Osteoblast (primary cell): ENCODE measurements at regions not wholly inside any gene's neighbourhood (a gene's known extent, or its start where the extent isn't known, plus 50 kb on each side); places are given as distances from the start of the nearest gene placed in this dataset.

ENCODE experiments used
- DNase-seq: peaks from one replicate; pipeline ENCODE4 v3.0.0; 2011; ENCODE audit warnings: low spot score, mixed read lengths; ENCODE audit not compliant: insufficient read length; ENCODE audit errors: missing footprints
- H2AFZ ChIP-seq: 2 replicates; pipeline ENCODE4 v1.6.0; 2011; ENCODE audit warnings: mild to moderate bottlenecking, low read length
- H3K27ac ChIP-seq: 2 replicates; pipeline ENCODE4 v1.5.1; 2011; ENCODE audit warnings: mild to moderate bottlenecking, low read depth, low read length, moderate library complexity
- H3K27me3 ChIP-seq: 2 replicates; pipeline ENCODE4 v1.6.0; 2012; ENCODE audit warnings: mild to moderate bottlenecking, control low read depth, inconsistent platforms, low read length, moderate library complexity; ENCODE audit not compliant: insufficient read depth
- H3K36me3 ChIP-seq: 2 replicates; pipeline ENCODE4 v1.5.1; 2011; ENCODE audit warnings: mild to moderate bottlenecking, low read length, control low read depth, moderate library complexity; ENCODE audit not compliant: insufficient read depth
- H3K4me1 ChIP-seq: 2 replicates; pipeline ENCODE4 v1.5.1; 2011; ENCODE audit warnings: mild to moderate bottlenecking, low read length, control low read depth, moderate library complexity; ENCODE audit not compliant: insufficient read depth
- H3K4me2 ChIP-seq: 2 replicates; pipeline ENCODE4 v1.6.0; 2011; ENCODE audit warnings: mild to moderate bottlenecking, low read length; ENCODE audit not compliant: insufficient read depth
- H3K4me3 ChIP-seq: fragments of 200-600 bp; sonication (generic); 3 replicates; pipeline ENCODE4 v1.5.1; 2012; ENCODE audit warnings: mild to moderate bottlenecking, low read length, inconsistent platforms; ENCODE audit not compliant: insufficient read depth
- H3K79me2 ChIP-seq: 2 replicates; pipeline ENCODE4 v1.6.0; 2012; ENCODE audit warnings: mild to moderate bottlenecking, low read length, control low read depth, inconsistent platforms; ENCODE audit not compliant: insufficient read depth
- H3K9me3 ChIP-seq: 2 replicates; pipeline ENCODE4 v1.5.1; 2011; ENCODE audit warnings: low read depth, low read length, control low read depth
- H4K20me1 ChIP-seq: 2 replicates; pipeline ENCODE4 v1.6.0; 2012; ENCODE audit warnings: mild to moderate bottlenecking, low read length, control low read depth; ENCODE audit not compliant: insufficient read depth
- TF ChIP-seq, protein P1 (sequence below): IDR thresholded peaks from 2 replicates; pipeline ENCODE4 v1.5.1; 2011; ENCODE audit warnings: mild to moderate bottlenecking, low read depth, low read length, moderate library complexity; ENCODE audit errors: extremely low read depth

DNA sequence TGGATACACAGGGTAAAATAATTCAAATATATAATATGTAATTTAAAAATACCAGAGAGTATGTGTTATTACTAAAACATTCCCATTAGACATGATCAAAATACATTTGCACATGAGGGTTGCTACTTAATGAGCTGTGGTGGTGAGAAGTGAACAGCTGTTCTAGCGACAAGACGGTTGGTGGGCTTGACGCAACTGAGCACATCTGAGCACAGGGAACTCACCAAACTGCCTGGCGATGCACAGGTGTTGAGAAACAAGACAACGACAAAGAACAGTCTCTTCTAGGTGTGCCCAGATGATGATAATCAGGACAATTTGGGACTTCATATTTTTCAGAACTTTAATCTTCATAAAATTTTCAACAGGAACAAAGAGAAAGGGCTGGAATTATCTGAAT lies 555.1 kb upstream of the SGCG start:
- H3K9me3 ChIP-seq: no peaks in the 10 kb centered on the region
- no peak for DNase-seq
- H3K4me2 ChIP-seq: no peak overlapping the region
- H3K27ac ChIP-seq: no peak overlapping the region
- H3K36me3 ChIP-seq: no peaks in the 10 kb centered on the region
- H3K79me2 ChIP-seq: no peaks in the 10 kb centered on the region
- H3K27me3 ChIP-seq: no peaks in the 10 kb centered on the region
- H3K4me3 ChIP-seq: no peak overlapping the region
- no peak overlapping the region for H2AFZ ChIP-seq
- H4K20me1 ChIP-seq: no peaks in the 10 kb centered on the region
- TF ChIP-seq, protein P1, sequence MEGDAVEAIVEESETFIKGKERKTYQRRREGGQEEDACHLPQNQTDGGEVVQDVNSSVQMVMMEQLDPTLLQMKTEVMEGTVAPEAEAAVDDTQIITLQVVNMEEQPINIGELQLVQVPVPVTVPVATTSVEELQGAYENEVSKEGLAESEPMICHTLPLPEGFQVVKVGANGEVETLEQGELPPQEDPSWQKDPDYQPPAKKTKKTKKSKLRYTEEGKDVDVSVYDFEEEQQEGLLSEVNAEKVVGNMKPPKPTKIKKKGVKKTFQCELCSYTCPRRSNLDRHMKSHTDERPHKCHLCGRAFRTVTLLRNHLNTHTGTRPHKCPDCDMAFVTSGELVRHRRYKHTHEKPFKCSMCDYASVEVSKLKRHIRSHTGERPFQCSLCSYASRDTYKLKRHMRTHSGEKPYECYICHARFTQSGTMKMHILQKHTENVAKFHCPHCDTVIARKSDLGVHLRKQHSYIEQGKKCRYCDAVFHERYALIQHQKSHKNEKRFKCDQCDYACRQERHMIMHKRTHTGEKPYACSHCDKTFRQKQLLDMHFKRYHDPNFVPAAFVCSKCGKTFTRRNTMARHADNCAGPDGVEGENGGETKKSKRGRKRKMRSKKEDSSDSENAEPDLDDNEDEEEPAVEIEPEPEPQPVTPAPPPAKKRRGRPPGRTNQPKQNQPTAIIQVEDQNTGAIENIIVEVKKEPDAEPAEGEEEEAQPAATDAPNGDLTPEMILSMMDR: no peak
- no peaks in the 10 kb centered on the region for H3K4me1 ChIP-seq

DNA sequence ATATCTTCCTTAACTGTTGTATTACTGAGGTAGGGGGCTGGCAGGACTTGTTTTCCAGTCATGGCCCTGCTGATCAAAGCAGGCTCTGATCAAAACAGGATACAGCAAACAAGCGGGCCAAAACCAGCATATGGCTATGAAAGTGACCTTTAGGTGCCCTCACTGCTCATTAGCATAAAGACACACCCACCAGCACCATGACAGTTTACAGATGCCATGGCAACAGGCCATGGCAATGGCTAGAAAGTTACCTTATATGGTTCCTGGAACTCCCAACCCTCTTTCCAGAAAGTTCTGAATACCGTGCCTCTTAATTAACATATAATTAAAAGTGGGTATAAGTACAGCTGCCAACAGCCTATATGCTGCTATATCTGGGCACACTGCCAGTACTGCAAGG lies 551.4 kb upstream of the SGCG start:
- Histone ChIP-seq H3K27ac (no peak overlapping the region), H2AFZ (no peak overlapping the region), H3K4me3 (no peak overlapping the region), H4K20me1 (no peaks in the 10 kb centered on the region), H3K9me3 (no peaks in the 10 kb centered on the region), H3K79me2 (no peaks in the 10 kb centered on the region), H3K4me1 (no peaks in the 10 kb centered on the region), H3K4me2 (no peak overlapping the region), H3K36me3 (no peaks in the 10 kb centered on the region), H3K27me3 (no peaks in the 10 kb centered on the region)
- DNase-seq: no peak
- TF ChIP-seq, protein P1: no peak

DNA sequence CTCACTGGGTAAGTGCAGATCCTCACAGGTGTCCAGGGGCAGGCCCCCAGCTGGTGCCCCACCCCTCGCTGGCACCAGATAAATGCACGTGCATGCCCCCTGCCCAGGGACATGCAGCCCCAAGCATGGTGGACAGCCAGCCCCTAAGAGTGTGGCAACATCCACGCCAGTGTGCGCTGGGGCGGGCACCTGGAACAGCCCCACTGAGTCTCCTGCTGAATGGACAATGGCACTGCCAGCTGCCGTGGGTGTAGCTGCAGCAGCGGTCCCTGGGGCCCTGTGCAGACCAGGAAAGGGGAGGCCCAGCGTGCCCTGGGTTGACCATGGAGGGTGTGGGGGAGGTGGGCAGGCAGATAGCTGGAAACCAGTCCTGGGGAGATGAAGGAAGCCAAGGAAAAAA lies 538.7 kb upstream of the SGCG start:
- no peaks in the 10 kb centered on the region for H4K20me1 ChIP-seq
- H3K4me1 ChIP-seq: no peaks in the 10 kb centered on the region
- H3K27me3 ChIP-seq: no peaks in the 10 kb centered on the region
- peaks cover 2% of the 10 kb centered on the region for H3K9me3 ChIP-seq
- H3K4me3 ChIP-seq: no peak overlapping the region
- H3K27ac ChIP-seq: no peak overlapping the region
- no peaks in the 10 kb centered on the region for H3K36me3 ChIP-seq
- no peak for DNase-seq
- H2AFZ ChIP-seq: no peak overlapping the region
- H3K79me2 ChIP-seq: no peaks in the 10 kb centered on the region
- TF ChIP-seq, protein P1: no peak
- H3K4me2 ChIP-seq: no peak overlapping the region

DNA sequence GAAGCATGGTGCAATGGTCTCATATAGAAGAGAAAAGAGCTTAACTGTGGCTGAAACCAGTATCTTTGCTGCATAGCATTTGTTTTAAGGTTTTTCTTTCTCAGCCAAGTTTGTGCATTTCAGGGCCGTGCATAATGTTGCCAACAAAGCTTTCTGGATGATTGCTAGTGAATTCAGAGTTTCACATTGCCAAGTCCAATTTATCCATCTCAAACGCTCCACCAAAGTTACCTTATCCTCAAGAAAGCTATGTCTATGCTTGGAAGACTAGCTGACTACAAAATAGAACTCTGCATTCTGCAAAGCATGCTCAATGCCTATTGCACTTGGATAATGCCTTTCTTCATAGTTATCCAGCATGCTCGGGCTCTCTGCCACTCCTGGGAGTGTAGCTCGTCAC lies 535.8 kb upstream of the SGCG start:
- Histone ChIP-seq H3K27ac (no peak overlapping the region), H3K4me1 (no peaks in the 10 kb centered on the region), H3K36me3 (no peaks in the 10 kb centered on the region), H4K20me1 (no peaks in the 10 kb centered on the region), H3K4me2 (no peak overlapping the region), H2AFZ (no peak overlapping the region), H3K27me3 (no peaks in the 10 kb centered on the region), H3K4me3 (no peak overlapping the region), H3K9me3 (no peaks in the 10 kb centered on the region), H3K79me2 (no peaks in the 10 kb centered on the region)
- no peak for DNase-seq
- TF ChIP-seq, protein P1: no peak
